Daoy (cell line): ENCODE measurements at regions not wholly inside any gene's neighbourhood (a gene's known extent, or its start where the extent isn't known, plus 50 kb on each side); places are given as distances from the start of the nearest gene placed in this dataset.
"Not testable (repeated sequence)": the region's sequence is repeated elsewhere in the genome, so short reads cannot be mapped to it uniquely, and the experiment has no call there.

Experiments used
- DNase-seq: peaks from one replicate; pipeline ENCODE4 v3.0.0-alpha.2; 2015; ENCODE audit warnings: low read depth

GRCh38 chr9:25917731-25918362 lies 239.6 kb upstream of the TUSC1 start:
- DNase-seq: no peak

- DNase-seq: no peak
Measured at GRCh38 chr9:25913806-25914205, 235.6 kb upstream of the TUSC1 start.

GRCh38 chr9:25904701-25905100 lies 226.5 kb upstream of the TUSC1 start:
- DNase-seq: no peak

GRCh38 chr9:25891527-25891926 lies 213.3 kb upstream of the TUSC1 start:
- no peak for DNase-seq

GRCh38 chr9:25889661-25890060 lies 211.4 kb upstream of the TUSC1 start:
- DNase-seq: no peak

GRCh38 chr9:25876248-25876647 lies 198.0 kb upstream of the TUSC1 start:
- no peak for DNase-seq

- DNase-seq: no peak
Measured at GRCh38 chr9:25864509-25864908, 186.3 kb upstream of the TUSC1 start.

GRCh38 chr9:25861421-25861820 lies 183.2 kb upstream of the TUSC1 start:
- DNase-seq: no peak

GRCh38 chr9:25857147-25857546 lies 178.9 kb upstream of the TUSC1 start:
- no peak for DNase-seq

GRCh38 chr9:25850803-25851202 lies 172.6 kb upstream of the TUSC1 start:
- DNase-seq: no peak

GRCh38 chr9:25845867-25846266 lies 167.6 kb upstream of the TUSC1 start:
- DNase-seq: no peak

- DNase-seq: no peak
Measured at GRCh38 chr9:25830381-25830780, 152.1 kb upstream of the TUSC1 start.

- DNase-seq: no peak
Measured at GRCh38 chr9:25827626-25828025, 149.4 kb upstream of the TUSC1 start.

GRCh38 chr9:25816439-25816838 lies 138.2 kb upstream of the TUSC1 start:
- DNase-seq: no peak

- no peak for DNase-seq
Measured at GRCh38 chr9:25814023-25814422, 135.8 kb upstream of the TUSC1 start.

GRCh38 chr9:25813478-25813877 lies 135.2 kb upstream of the TUSC1 start:
- DNase-seq: no peak

GRCh38 chr9:25808554-25808953 lies 130.3 kb upstream of the TUSC1 start:
- no peak for DNase-seq

GRCh38 chr9:25804856-25805255 lies 126.6 kb upstream of the TUSC1 start:
- DNase-seq: no peak

- DNase-seq: not testable (repeated sequence)
Measured at GRCh38 chr9:25801989-25802388, 123.7 kb upstream of the TUSC1 start.

GRCh38 chr9:25773805-25774204 lies 95.6 kb upstream of the TUSC1 start:
- DNase-seq: no peak

GRCh38 chr9:25755951-25756350 lies 77.7 kb upstream of the TUSC1 start:
- DNase-seq: no peak

- DNase-seq: no peak
Measured at GRCh38 chr9:25752398-25752797, 74.2 kb upstream of the TUSC1 start.

- DNase-seq: no peak
Measured at GRCh38 chr9:25742256-25742655, 64.0 kb upstream of the TUSC1 start.

GRCh38 chr9:25733336-25733982 lies 55.2 kb upstream of the TUSC1 start:
- no peak for DNase-seq
